ENCODE measurements at regions not wholly inside any gene's neighbourhood (a gene's known extent, or its start where the extent isn't known, plus 50 kb on each side); places are given as distances from the start of the nearest gene placed in this dataset.

DNA sequence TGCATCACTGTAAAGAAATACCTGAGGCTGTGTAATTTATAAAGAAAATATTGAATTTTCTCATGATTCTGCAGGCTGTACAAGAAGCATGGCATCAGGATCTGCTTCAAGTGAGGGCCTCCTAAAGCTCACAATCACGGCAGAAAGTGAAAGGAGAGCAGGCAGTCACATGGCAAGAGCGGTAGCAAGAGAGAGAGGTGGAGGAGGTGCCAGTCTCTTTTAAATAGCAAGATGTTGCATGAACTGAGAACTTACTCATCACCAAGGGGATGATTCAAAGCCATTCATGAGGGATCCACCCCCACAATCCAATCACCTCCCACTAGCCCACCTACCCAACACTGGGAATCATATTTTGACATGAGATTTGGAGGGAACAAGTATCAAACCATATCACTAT, 184.5 kb upstream of the PAPPA start:
- Mint-ChIP-seq H3K36me3 (ENCODE audit: unreplicated experiment) (no peaks in the 10 kb centered on the region), H3K27ac (ENCODE audit: unreplicated experiment) (no peak overlapping the region), H3K4me3 (ENCODE audit: unreplicated experiment) (no peak overlapping the region), H3K9me3 (ENCODE audit: unreplicated experiment) (peaks cover 16% of the 10 kb centered on the region), H3K27me3 (ENCODE audit: unreplicated experiment) (no peaks in the 10 kb centered on the region), H3K4me1 (ENCODE audit: unreplicated experiment) (peaks cover 38% of the 10 kb centered on the region)
- TF ChIP-seq, protein P1, sequence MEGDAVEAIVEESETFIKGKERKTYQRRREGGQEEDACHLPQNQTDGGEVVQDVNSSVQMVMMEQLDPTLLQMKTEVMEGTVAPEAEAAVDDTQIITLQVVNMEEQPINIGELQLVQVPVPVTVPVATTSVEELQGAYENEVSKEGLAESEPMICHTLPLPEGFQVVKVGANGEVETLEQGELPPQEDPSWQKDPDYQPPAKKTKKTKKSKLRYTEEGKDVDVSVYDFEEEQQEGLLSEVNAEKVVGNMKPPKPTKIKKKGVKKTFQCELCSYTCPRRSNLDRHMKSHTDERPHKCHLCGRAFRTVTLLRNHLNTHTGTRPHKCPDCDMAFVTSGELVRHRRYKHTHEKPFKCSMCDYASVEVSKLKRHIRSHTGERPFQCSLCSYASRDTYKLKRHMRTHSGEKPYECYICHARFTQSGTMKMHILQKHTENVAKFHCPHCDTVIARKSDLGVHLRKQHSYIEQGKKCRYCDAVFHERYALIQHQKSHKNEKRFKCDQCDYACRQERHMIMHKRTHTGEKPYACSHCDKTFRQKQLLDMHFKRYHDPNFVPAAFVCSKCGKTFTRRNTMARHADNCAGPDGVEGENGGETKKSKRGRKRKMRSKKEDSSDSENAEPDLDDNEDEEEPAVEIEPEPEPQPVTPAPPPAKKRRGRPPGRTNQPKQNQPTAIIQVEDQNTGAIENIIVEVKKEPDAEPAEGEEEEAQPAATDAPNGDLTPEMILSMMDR (IDR thresholded peaks at IDR 0.05): no peak
- no peak for DNase-seq (ENCODE audit: extremely low spot score, unreplicated experiment)

- Mint-ChIP-seq H3K36me3 (ENCODE audit: unreplicated experiment) (no peaks in the 10 kb centered on the region), H3K27ac (ENCODE audit: unreplicated experiment) (peak overlapping the region; percentile 78), H3K4me3 (ENCODE audit: unreplicated experiment) (no peak overlapping the region), H3K9me3 (ENCODE audit: unreplicated experiment) (peaks cover 9% of the 10 kb centered on the region), H3K27me3 (ENCODE audit: unreplicated experiment) (no peaks in the 10 kb centered on the region), H3K4me1 (ENCODE audit: unreplicated experiment) (peaks cover 40% of the 10 kb centered on the region)
- DNase-seq (ENCODE audit: extremely low spot score, unreplicated experiment): no peak
- TF ChIP-seq, protein P1 (IDR thresholded peaks at IDR 0.05): no peak
Observed at GRCh38 chr9:115972362-115972761, 181.2 kb upstream of the PAPPA start.

DNA sequence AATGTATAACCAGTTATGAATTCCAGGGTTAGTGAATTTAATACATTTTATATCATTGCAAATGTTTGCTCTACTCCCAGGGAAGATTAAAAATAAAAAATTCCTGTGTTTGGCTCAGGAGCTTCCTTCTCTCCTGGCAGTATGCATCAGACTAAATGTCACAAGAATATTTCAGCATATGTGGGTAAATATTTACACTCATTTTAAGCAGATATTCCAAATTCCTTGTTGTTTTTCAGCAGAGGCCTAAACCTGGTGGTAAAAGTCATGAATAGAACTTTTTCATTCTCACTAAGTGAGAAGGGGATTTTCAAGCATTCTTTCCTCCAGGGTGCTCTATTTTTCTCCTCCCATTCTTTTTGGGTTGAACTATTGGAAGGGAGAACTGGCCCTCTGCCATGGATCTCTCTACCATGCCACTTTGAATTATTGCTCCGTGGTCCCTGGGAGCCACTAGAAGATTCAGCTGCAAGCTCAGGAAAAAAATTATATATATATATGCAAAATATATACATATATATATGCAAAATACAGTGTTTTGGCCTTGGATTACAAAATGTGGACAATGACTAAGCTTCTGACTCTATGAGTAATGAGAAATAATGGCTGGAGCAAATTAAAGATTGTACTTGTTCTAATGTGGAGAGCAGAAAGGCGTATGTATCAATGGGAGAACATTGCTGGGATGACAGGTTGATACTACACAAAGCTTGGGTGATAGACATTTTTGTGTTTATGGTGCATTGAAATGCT, 180.6 kb upstream of the PAPPA start:
- Mint-ChIP-seq H3K4me3 (ENCODE audit: unreplicated experiment) (no peak overlapping the region), H3K4me1 (ENCODE audit: unreplicated experiment) (peaks cover 41% of the 10 kb centered on the region), H3K27ac (ENCODE audit: unreplicated experiment) (peak overlapping the region; percentile 78), H3K27me3 (ENCODE audit: unreplicated experiment) (no peaks in the 10 kb centered on the region), H3K9me3 (ENCODE audit: unreplicated experiment) (peaks cover 4% of the 10 kb centered on the region), H3K36me3 (ENCODE audit: unreplicated experiment) (no peaks in the 10 kb centered on the region)
- no peak for DNase-seq (ENCODE audit: extremely low spot score, unreplicated experiment)
- TF ChIP-seq, protein P1 (IDR thresholded peaks at IDR 0.05): peak; percentile 38

- DNase-seq (ENCODE audit: extremely low spot score, unreplicated experiment): no peak
- H3K4me3 Mint-ChIP-seq (ENCODE audit: unreplicated experiment): no peak overlapping the region
- H3K27me3 Mint-ChIP-seq (ENCODE audit: unreplicated experiment): no peaks in the 10 kb centered on the region
- TF ChIP-seq, protein P1 (IDR thresholded peaks at IDR 0.05): no peak
- H3K36me3 Mint-ChIP-seq (ENCODE audit: unreplicated experiment): no peaks in the 10 kb centered on the region
- no peak overlapping the region for H3K27ac Mint-ChIP-seq (ENCODE audit: unreplicated experiment)
- no peaks in the 10 kb centered on the region for H3K9me3 Mint-ChIP-seq (ENCODE audit: unreplicated experiment)
- H3K4me1 Mint-ChIP-seq (ENCODE audit: unreplicated experiment): peaks cover 32% of the 10 kb centered on the region
Observed at GRCh38 chr9:115976781-115977180, 176.8 kb upstream of the PAPPA start.

DNA sequence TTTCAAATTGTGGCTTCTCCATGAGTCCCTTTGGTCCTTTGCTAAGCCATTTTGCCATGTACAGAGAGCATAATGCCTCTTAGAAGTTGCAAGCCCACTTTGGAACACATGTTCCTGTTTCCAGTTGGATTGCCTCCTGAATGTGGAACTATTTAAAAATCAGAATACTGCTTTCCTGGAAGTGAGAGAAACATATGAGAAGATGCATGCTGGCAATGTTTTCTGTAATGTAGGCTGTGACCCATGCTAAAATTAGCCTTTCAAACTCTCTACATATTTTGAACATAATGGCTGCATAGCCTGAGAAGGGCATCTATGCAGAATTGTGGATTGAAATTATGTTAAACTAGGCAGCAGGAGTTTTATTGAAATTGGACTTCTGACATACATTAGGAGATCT, 175.5 kb upstream of the PAPPA start:
- H3K36me3 Mint-ChIP-seq (ENCODE audit: unreplicated experiment): no peaks in the 10 kb centered on the region
- TF ChIP-seq, protein P1 (IDR thresholded peaks at IDR 0.05): no peak
- no peaks in the 10 kb centered on the region for H3K27me3 Mint-ChIP-seq (ENCODE audit: unreplicated experiment)
- H3K9me3 Mint-ChIP-seq (ENCODE audit: unreplicated experiment): no peaks in the 10 kb centered on the region
- H3K4me1 Mint-ChIP-seq (ENCODE audit: unreplicated experiment): peaks cover 19% of the 10 kb centered on the region
- DNase-seq (ENCODE audit: extremely low spot score, unreplicated experiment): no peak
- no peak overlapping the region for H3K4me3 Mint-ChIP-seq (ENCODE audit: unreplicated experiment)
- H3K27ac Mint-ChIP-seq (ENCODE audit: unreplicated experiment): no peak overlapping the region
